Suprapubic skin (tissue), 4 donors: ENCODE measurements at regions not wholly inside any gene's neighbourhood (a gene's known extent, or its start where the extent isn't known, plus 50 kb on each side); places are given as distances from the start of the nearest gene placed in this dataset.

ENCODE experiments used
- DNase-seq, 2 donors: peaks; one replicate each; pipeline ENCODE4 v3.0.0-alpha.2; 2019; ENCODE audit warnings: low spot score in 2 of 2
- H3K27ac ChIP-seq: fragments of 200-600 bp; sonication (generic); one replicate; pipeline ENCODE4 v1.5.1; 2019
- H3K27me3 ChIP-seq: fragments of 200-600 bp; sonication (generic); one replicate; pipeline ENCODE4 v1.5.1; 2019
- H3K36me3 ChIP-seq: fragments of 200-600 bp; sonication (generic); one replicate; pipeline ENCODE4 v1.5.1; 2019
- H3K4me1 ChIP-seq: fragments of 200-600 bp; sonication (generic); one replicate; pipeline ENCODE4 v1.5.1; 2019
- H3K4me3 ChIP-seq: fragments of 200-600 bp; sonication (generic); one replicate; pipeline ENCODE4 v1.5.1; 2019; ENCODE audit warnings: mild to moderate bottlenecking
- H3K9me3 ChIP-seq: fragments of 200-600 bp; sonication (generic); one replicate; pipeline ENCODE4 v1.5.1; 2019
- CTCF ChIP-seq, 2 donors: fragments of 200-600 bp in 1 of 2; fragments of 450-650 bp in 1 of 2; sonication (generic) in 1 of 2; IDR thresholded peaks; one replicate each; pipeline ENCODE4 v1.5.1; 2016 to 2019; ENCODE audit warnings: antibody characterized with exemption in 2 of 2, mild to moderate bottlenecking in 1 of 2, moderate library complexity in 1 of 2
- EP300 ChIP-seq: sonication (generic); formaldehyde crosslinking; IDR thresholded peaks from one replicate; pipeline ENCODE4 v1.6.1; 2017; ENCODE audit warnings: antibody characterized with exemption
- POLR2A ChIP-seq, 2 donors: fragments of 450-650 bp; IDR thresholded peaks; one replicate each; pipeline ENCODE4 v1.6.1; 2017; ENCODE audit warnings: antibody characterized with exemption in 2 of 2, mild to moderate bottlenecking in 2 of 2, moderate library complexity in 2 of 2
- POLR2AphosphoS5 ChIP-seq, 3 donors: sonication (generic); formaldehyde crosslinking; IDR thresholded peaks; one replicate each; pipeline ENCODE4 v1.6.1; 2017; ENCODE audit warnings: antibody characterized with exemption in 3 of 3
- WGBS: methylation state at CpG from one replicate; pipeline ENCODE4 v1.1.5; 2018; 5-methylcytosine and 5-hydroxymethylcytosine counted together

GRCh38 chr13:103213152-103213551 is 146.9 kb upstream of the SLC10A2 start:
- no peak for DNase-seq
- Histone ChIP-seq H3K9me3 (no peaks in the 10 kb centered on the region), H3K27me3 (no peaks in the 10 kb centered on the region), H3K4me3 (no peak overlapping the region), H3K36me3 (no peaks in the 10 kb centered on the region), H3K4me1 (no peaks in the 10 kb centered on the region), H3K27ac (no peak overlapping the region)
- TF ChIP-seq CTCF (IDR thresholded peaks at IDR 0.05), result no peak
- no peak for TF ChIP-seq EP300
- TF ChIP-seq POLR2A (IDR thresholded peaks at IDR 0.05), result no peak
- TF ChIP-seq POLR2AphosphoS5 (IDR thresholded peaks at IDR 0.05), result no peak
- 65% methylated on average over 7 of the region's 7 CpGs for WGBS

- 79% methylated on average over 4 of the region's 4 CpGs for WGBS
- TF ChIP-seq POLR2AphosphoS5 (IDR thresholded peaks at IDR 0.05) (no peak), CTCF (IDR thresholded peaks at IDR 0.05) (no peak), POLR2A (IDR thresholded peaks at IDR 0.05) (no peak), EP300 (no peak)
- Histone ChIP-seq H3K9me3 (no peaks in the 10 kb centered on the region), H3K27me3 (no peaks in the 10 kb centered on the region), H3K27ac (no peak overlapping the region), H3K4me1 (no peaks in the 10 kb centered on the region), H3K4me3 (no peak overlapping the region), H3K36me3 (no peaks in the 10 kb centered on the region)
- DNase-seq, result no peak
Observed at GRCh38 chr13:103210348-103210747, 144.1 kb upstream of the SLC10A2 start.

- H3K27ac ChIP-seq, result no peak overlapping the region
- H3K4me1 ChIP-seq, result no peaks in the 10 kb centered on the region
- H3K36me3 ChIP-seq, result no peaks in the 10 kb centered on the region
- no peak for DNase-seq
- no peaks in the 10 kb centered on the region for H3K9me3 ChIP-seq
- TF ChIP-seq POLR2A (IDR thresholded peaks at IDR 0.05) (no peak), POLR2AphosphoS5 (IDR thresholded peaks at IDR 0.05) (no peak), EP300 (no peak), CTCF (IDR thresholded peaks at IDR 0.05) (no peak)
- no peaks in the 10 kb centered on the region for H3K27me3 ChIP-seq
- no peak overlapping the region for H3K4me3 ChIP-seq
Observed at GRCh38 chr13:103203735-103204330, 137.6 kb upstream of the SLC10A2 start.

- no peak for DNase-seq
- H3K4me1 ChIP-seq, result no peaks in the 10 kb centered on the region
- no peaks in the 10 kb centered on the region for H3K27me3 ChIP-seq
- no peaks in the 10 kb centered on the region for H3K36me3 ChIP-seq
- no peak for TF ChIP-seq POLR2A (IDR thresholded peaks at IDR 0.05)
- no peak for TF ChIP-seq POLR2AphosphoS5 (IDR thresholded peaks at IDR 0.05)
- TF ChIP-seq CTCF (IDR thresholded peaks at IDR 0.05), result no peak
- TF ChIP-seq EP300, result no peak
- H3K9me3 ChIP-seq, result no peaks in the 10 kb centered on the region
- H3K4me3 ChIP-seq, result no peak overlapping the region
- no peak overlapping the region for H3K27ac ChIP-seq
- 64% methylated on average over 1 of the region's 1 CpG for WGBS
Observed at GRCh38 chr13:103200118-103200885, 134.1 kb upstream of the SLC10A2 start.

GRCh38 chr13:103199380-103200088 is 133.3 kb upstream of the SLC10A2 start:
- H3K9me3 ChIP-seq, result no peaks in the 10 kb centered on the region
- TF ChIP-seq EP300, result no peak
- TF ChIP-seq POLR2AphosphoS5 (IDR thresholded peaks at IDR 0.05), result no peak
- TF ChIP-seq CTCF (IDR thresholded peaks at IDR 0.05), result no peak
- no peak for TF ChIP-seq POLR2A (IDR thresholded peaks at IDR 0.05)
- H3K4me3 ChIP-seq, result no peak overlapping the region
- DNase-seq, result no peak
- no peaks in the 10 kb centered on the region for H3K36me3 ChIP-seq
- H3K27me3 ChIP-seq, result no peaks in the 10 kb centered on the region
- no peak overlapping the region for H3K27ac ChIP-seq
- H3K4me1 ChIP-seq, result no peaks in the 10 kb centered on the region
- 87% methylated on average over 3 of the region's 3 CpGs for WGBS
